AG20443 (cell line): ENCODE measurements at regions not wholly inside any gene's neighbourhood (a gene's known extent, or its start where the extent isn't known, plus 50 kb on each side); places are given as distances from the start of the nearest gene placed in this dataset.
"Not testable (repeated sequence)": the region's sequence is repeated elsewhere in the genome, so short reads cannot be mapped to it uniquely, and the experiment has no call there.

Experiments used
- DNase-seq: peaks from one replicate; pipeline ENCODE4 v3.0.0; 2012; ENCODE audit warnings: low spot score, mixed read lengths

GRCh38 chr4:57875829-57876392 is 765.7 kb upstream of the IGFBP7 start:
- DNase-seq = no peak

- no peak for DNase-seq
Measured at GRCh38 chr4:57866468-57867171, 756.4 kb upstream of the IGFBP7 start.

DNA sequence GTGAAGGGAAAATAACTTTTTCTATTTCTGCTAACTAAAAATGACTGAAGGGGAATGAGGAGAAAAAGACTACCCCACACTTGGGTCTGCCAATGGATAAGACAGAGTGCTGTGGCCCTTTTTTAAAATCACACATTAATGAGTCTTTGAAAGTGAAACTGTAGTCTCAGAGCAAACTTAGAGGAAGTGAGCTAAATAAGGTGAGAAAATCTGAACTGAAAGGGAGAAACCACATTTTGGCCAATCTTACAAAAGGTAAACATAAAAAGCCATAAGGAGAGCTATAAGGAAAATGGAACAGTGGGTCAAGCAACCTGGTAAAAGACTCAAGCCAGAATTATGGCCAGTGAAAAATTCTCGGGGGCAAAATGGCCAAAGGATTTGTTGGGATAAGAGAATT is 755.1 kb upstream of the IGFBP7 start:
- no peak for DNase-seq

DNA sequence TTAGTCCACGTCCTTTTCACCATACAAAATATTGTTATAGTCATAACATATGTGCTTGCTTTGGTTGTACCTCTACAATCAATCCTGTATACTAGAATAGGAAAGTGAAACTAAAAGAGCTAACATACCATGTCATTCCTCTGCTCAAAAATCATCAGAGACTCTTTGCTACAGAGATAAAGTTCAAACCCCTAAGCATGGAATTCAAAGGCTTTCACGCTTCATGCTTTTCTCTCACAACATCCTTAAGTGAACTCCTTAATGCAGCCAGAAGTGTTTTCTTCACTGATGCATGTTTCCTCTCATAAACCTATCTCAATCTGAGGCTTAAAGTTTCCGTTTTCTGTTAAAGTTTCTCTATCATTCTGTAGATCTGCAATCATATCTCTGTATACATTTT is 744.6 kb upstream of the IGFBP7 start:
- DNase-seq = no peak

DNA sequence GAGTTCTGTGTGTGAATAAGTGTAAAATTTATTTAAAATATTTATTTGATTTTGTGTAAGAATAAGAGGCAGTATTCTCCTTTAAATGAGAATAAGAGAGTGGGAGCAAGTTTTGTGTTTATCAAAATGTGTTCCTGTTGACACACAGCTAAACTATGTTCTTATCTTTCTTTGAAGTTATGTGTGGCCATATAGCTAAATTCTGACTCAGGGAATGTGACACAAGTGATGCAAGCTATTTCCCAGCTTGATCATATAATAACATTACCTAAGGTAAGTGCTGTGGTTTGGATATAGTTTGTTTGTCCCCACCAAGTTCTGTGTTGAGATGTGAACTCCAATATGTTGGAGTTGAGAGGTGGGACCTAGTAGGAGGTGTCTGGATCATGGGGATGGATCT is 740.0 kb upstream of the IGFBP7 start:
- DNase-seq = no peak

- DNase-seq = no peak
Measured at GRCh38 chr4:57832083-57832482, 721.9 kb upstream of the IGFBP7 start.

GRCh38 chr4:57789666-57790065 is 679.5 kb upstream of the IGFBP7 start:
- no peak for DNase-seq

- DNase-seq = no peak
Measured at GRCh38 chr4:57777876-57778275, 667.7 kb upstream of the IGFBP7 start.

DNA sequence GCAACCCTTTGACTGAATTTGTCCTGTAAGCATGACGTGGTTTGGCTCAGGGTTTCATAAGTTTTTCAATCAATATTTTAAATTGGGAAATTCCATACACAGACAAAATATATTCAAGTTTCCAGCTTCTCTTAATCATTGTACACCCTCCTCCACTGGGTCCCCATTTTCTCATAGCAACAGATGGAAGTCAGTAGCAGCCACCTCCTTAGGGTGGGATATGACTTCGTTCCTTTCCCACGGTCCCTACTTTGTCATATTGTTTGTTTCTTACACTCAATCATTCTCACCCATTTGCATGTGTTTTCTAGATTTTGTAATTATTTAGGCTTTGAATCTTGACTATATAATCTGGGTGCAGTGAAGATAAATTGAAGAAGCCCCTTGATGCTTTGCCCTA is 664.5 kb upstream of the IGFBP7 start:
- no peak for DNase-seq

DNA sequence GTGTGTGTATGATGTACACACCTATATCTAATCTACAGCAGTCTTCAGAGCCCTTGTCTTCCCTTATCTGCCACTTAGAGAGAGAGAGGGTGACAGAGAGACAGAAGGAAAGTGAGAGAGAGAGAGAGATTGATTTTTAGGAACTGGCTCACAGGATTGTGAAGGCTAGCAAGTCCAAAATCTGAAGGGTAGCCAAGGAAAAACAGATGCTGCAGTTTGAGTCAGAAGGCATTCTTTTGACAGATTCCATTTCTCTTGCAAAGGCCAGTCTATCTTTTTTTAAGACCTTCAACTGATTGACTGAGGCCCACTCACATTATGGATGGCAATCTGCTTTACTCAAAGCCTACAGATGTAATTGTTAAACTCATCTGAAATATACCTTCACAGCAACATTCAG is 664.0 kb upstream of the IGFBP7 start:
- no peak for DNase-seq

- no peak for DNase-seq
Measured at GRCh38 chr4:57766341-57766740, 656.2 kb upstream of the IGFBP7 start.

DNA sequence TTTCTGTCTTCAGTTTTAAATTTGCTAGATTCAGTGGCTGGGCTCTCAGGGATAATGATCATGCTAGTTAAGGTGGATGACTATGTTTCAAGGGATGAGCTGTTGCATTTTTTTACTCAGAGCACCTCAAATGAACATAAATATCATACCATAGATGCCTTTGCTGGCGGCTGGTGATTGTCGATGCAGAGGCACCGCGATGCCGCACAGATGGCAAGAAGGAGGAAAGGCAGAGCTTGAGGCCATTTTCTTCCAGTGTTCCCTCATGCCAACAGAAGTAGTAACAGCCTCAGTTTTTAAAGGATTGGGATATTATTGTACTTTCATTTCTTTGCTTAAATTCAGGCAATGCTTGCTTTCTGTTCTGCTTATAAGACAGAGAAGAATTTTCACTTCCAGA is 654.7 kb upstream of the IGFBP7 start:
- DNase-seq = no peak

GRCh38 chr4:57763070-57763469 is 652.9 kb upstream of the IGFBP7 start:
- no peak for DNase-seq

GRCh38 chr4:57740625-57741190 is 630.5 kb upstream of the IGFBP7 start:
- DNase-seq = no peak

DNA sequence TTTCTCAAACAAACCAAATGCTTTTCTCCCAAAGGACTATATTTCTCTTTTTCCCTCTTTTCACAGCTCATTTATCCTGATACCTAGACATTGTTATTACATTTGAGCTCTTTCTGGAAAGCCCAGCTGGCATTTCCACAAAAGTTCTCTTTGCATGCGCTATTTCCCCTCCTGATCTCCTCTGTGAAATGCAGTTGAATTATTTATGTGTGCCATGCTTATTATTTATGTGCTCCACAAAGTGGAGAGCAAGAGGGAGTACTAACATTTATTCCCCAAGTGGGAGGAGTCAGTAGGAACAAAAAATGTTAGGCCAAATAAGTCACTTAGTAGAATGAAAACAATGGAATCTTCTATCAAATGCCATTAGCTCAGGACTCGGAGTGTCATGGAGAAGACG is 626.6 kb upstream of the IGFBP7 start:
- no peak for DNase-seq

DNA sequence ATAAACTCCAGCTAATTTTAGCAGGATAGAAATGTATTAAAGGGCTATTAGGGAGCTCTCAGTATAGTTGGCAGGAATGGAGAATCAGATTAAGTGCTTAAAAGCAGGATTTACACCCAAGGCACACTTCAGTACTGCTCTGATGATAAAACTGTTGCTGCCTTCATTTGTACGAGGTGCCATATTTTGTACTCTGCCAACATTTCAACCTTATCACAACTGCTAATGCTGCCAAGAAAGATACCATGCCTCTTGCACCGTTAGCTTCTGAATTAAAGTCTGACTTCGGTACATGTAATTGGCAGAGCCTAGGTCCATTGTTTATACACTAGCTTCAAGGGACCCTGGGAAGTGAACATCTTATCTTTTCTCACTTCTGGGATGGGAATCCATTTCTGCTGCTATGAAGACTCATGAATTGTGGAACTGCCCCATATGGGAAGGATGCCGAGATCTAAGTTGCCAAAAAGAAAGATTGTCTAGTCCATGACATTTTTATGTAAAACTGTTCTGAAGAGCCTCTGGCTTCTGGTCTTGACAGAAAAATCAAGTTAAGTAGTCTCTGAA is 624.0 kb upstream of the IGFBP7 start:
- DNase-seq = no peak

DNA sequence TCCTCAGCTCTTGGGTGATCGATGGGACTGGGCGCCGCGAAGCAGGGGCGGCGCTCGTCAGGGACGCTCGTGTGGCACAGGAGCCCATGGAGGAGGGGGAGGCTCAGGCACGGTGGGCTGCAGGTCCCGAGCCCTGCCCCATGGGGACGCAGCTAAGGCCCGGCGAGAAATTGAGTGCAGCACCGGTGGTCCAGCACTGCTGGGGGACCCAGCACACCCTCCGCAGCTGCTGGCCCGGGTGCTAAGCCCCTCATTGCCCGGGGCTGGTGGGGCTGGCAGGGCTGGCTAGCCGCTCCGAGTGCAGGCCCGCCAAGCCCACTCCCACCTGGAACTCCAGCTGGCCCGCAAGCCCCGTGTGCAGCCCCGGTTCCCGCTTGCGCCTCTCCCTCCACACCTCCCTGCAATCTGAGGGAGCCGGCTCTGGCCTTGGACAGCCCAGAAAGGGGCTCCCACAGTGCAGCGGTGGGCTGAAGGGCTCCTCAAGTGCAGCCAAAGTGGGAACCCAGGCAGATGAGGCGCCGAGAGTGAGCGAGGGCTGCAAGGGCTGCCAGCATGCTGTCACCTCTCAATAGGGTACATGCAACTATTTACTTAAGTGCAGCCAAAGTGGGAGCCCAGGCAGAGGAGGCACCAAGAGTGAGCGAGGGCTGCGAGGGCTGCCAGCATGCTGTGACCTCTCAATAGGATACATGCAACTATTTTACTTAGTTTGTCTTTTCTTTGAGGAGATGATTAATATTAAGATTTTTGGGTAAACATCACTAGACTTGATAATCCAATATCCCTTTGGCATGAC is 619.8 kb upstream of the IGFBP7 start:
- DNase-seq = not testable (repeated sequence)

DNA sequence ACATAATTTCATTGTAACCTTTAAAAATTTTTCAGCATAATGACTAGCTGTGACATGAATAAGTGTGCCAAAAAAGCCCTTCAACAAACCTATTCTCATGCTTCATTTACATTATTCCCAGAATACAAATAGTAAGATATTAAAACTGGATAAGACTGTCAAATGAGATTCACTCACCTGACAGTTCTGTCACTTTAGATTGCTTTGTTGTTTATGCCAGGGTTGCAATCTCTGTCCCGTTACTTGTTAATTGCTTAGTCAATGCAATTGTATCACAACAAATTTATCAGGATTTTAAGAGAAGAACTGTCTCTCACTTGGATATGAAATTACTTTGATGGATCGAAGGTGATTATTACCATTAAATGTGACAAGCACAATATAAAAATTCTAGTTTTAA is 616.0 kb upstream of the IGFBP7 start:
- DNase-seq = no peak

DNA sequence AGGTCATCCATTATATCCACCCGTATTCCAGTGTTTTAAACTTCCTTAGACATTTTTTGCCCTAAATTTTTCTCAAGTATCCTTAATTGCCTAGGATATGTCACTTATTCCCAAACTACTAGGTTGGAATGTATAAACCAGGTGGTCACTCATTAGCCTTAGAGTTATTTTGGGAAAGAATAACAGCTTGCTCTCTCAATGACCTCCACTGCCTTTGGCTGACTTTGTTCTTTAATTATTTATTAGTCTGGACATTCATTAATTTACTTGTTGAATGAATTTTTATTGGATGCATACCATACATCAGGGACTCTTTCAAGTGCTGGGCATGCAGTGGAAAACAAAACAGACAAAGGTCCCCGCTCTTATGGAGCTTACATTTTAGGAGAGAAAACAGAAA is 609.3 kb upstream of the IGFBP7 start:
- DNase-seq = no peak

DNA sequence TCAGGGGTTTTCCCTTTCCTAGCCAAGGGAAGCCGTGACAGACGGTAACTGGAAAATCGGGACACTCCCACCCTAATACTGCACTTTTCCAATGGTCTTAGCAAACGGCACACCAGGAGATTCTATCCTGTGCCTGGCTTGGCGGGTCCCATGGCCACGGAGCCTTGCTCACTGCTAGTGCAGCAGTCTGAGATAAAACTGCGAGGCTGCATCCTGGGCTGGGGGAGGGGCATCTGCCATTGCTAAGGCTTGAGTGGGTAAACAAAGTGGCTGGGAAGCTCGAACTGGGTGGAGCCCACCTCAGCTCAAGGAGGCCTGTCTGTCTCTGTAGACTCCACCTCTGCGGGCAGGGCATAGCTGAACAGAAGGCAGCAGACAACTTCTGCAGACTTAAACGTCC is 604.1 kb upstream of the IGFBP7 start:
- not testable (repeated sequence) for DNase-seq

DNA sequence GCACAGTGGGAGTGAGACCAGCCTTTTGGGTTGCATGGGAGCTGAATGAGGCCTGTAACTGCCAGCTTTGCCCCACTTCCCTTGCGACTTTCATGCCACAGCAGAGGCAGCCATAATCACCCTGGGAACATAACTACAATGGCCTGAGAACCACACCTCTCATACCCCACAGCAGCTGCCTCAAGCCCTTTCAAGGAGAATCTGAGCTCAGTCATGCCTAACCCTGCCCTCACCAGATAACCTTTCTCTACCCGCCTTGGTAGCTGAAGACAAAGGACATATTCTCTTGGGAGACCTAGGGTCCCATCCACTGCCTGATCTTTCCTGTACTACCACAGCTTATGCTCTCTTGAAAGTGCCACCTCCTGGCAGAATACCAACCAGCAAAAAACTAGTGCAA is 599.9 kb upstream of the IGFBP7 start:
- no peak for DNase-seq

DNA sequence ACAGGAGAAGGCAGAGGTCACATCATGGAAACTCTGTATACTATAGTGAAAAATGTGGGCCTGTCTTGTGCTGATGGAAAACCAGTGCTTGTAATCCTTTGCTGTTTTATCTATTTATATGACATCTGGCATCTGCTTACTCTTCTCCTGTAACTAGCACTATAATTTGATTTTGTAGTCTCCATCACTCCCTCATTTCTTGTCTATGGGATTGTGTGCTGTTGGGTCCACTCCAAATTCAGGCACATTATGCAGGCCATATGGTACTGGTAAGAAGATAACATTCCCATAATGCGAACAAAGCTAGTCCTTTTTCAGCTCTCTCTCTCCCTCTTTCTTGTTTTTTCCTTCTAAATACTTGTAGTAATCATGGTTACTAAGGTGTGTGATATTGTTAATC is 581.2 kb upstream of the IGFBP7 start:
- DNase-seq = no peak

DNA sequence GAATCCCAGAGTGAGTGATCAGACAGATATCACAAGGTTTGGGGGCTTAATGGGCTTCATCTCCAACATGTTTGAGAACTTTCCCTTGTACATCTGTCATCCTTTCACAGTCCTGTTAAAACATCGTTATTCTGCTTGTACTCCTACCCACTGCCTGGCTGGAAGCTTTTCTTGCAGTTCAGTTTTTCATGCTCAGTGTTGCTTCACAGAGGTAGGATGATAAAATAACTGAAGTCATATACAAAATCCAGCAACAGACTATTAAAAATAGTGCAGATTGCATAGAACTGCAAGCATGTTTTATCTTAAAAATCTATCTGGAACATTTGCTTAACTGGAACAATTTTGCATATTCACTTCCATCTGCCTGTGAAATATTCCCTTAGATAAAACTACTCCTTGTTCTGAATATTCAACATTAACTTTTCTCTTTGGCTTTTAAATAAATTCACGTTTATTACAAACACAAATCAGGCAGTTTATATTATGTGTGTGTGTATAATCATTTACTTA is 579.6 kb upstream of the IGFBP7 start:
- DNase-seq = no peak
